ENCODE measurements at regions not wholly inside any gene's neighbourhood (a gene's known extent, or its start where the extent isn't known, plus 50 kb on each side); places are given as distances from the start of the nearest gene placed in this dataset.

DNA sequence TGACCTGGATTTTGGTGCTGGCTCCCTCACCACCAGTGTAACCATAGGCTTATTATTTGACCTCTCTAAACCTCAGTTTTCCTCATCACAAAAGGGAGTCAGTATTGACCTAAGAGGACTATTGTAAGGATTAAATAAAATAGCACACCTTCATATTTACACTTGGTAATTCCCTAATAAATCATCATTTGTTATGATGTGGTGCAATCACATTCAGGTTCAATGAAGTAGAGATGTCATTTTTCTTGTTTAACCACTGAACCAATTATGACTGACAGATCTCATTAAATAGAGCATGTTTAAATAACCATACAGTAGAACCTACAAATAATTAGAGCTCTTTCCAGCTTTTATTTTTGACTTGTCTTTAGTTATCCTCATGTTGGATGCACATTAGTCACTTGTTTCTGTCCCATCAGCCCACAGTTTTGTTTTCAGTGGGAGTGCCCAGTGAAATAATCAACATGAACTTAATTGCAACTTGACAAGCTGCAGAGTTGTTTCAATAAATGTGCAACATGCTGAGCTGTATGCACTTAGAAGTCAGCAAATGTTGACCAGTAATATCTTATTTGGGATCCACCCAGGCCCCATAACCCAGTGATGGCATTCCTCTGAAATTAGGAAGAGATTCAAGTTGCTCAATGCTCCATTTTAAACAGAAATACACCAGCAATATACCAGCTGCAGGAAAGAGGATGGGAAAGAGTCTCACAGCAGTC is 451.7 kb upstream of the MARCKS start:
- no peak for DNase-seq (ENCODE audit: low read depth in 2 of 2)

DNA sequence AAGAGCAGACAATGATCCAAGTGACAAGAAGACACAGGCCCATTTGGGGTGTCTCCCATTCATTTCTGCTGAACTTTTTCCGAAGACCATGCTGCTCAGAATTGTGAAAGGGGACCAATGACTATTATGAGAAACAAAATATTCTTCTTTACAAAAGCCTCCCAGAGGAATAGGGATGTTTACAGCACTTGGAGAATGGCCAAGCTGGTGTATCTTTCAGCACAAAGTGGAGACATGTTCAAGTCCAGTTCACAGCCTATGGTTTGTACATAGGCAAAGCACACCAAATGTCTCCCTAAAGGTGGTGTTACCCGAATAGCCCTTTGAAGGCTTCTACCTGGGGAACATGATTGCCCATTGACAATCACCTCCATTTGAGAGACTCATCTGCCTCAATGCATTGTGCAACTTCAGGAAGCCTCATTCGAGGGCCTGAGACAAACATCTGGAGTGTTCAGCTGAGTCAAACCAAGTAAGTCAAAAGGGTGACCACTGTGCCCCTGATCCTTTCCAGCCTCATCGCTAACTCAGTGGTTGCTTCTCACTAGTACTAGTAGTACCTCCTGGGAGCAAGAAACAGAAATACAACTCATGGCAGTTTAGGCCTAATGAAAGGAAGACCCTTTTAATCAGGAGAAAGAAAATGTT is 451.0 kb upstream of the MARCKS start:
- no peak for DNase-seq (ENCODE audit: low read depth in 2 of 2)

DNA sequence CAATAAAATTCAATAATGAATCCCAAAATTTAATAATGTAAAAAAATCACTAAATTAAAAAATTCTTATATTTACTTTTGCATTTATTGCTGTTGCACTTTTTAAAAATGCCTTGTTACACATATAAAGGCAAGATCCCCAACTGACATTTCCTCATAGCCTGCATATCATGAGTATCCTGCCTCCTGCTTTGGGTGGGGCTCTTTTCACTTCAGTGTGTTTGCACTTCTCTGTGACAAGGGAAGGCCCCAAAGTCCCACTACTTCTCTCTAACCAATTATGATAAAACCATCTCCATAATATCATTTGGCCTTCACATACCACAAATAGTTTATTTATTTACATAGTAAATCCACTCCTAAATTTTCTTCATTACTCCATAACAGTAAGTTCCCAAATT is 446.1 kb upstream of the MARCKS start:
- DNase-seq (ENCODE audit: low read depth in 2 of 2), result no peak

DNA sequence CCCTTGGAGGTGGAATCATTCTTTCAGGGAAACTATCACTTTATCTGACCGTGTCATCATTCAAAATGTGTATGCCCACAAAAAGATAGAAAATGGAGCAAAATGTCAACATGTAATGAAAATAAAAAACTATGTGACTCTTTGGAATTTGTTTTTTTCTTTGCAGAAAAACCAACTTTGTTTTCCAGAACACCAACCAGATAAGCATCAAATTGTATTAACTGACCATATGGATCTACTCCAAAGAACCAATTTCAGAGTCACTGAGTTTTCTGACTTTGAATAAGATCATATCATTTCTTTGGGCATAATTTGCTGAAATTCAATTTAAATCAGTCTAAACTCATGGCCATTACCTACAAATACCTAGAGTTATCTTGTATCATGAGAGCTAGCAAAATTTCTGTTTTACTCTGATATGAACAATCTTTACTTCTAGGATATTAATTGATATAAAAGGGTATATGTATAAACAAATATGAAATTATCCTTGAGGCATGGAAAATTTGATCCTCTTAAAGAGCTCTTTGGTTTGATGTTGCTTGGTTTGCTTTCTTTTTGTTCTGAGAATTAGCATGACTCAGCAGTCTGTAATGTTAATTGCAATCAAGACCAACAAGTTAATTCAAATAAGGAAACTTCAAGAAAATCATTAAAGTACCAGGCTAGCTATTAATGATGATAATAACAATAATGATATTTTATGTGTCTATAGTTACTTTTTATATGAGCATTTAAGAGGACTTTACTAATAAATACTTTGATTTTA is 444.4 kb upstream of the MARCKS start:
- DNase-seq (ENCODE audit: low read depth in 2 of 2), result no peak

DNA sequence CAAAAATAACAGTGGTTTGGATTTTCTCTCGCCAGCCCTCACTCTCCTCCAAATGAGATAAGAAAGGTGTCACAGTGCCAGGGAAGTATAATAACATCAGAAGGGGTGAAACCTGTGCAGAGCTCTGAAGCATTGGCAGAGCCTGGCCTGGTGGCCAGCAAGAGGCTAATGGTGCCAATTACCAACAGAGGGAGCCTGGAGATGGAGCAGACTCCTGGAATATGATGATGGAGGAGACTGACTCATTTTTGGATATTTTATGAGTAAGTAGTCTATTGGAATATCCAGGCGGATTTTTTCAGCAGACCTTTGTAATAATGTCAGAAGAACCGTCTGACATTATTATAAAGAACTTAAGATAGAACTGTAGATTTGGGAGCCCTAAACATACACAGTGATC is 442.6 kb upstream of the MARCKS start:
- no peak for DNase-seq (ENCODE audit: low read depth in 2 of 2)

DNA sequence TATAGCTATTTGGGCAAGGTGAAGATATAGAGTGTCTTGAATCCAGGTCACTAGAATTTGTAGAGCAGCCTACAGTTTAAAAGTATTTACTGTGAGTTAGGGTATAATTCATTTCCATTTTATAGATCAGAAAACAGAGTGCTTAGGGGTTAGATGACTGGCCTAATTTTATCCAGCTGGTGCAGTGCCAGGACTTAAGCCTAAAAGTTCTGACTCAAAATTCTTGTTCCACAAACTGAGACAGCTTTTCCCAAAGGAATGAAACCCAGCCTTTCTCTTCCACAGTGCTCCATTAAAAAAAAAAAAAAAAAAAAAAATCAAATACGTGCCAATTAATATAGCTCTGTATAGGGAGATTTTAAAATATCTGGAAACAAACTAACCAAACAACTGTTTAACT is 441.0 kb upstream of the MARCKS start:
- DNase-seq (ENCODE audit: low read depth in 2 of 2), result no peak

DNA sequence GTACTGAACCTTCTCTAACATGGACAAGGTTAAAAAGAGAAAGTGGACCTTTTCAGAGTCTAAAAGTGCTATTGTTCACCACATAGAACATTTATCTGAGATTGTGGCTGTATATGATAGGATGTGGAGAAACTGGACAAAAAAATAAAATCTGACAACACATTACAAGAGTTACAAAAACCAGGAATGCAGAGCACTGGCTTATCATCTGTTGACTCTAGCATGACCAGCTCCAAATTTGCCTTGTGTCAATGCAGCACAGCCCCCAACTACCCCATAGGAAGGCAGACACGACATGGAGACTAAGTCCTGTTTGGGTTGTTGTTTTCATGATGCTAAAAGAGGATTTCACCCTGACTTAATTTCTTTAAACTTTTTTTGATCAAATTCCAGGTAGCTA is 436.9 kb upstream of the MARCKS start:
- no peak for DNase-seq (ENCODE audit: low read depth in 2 of 2)

DNA sequence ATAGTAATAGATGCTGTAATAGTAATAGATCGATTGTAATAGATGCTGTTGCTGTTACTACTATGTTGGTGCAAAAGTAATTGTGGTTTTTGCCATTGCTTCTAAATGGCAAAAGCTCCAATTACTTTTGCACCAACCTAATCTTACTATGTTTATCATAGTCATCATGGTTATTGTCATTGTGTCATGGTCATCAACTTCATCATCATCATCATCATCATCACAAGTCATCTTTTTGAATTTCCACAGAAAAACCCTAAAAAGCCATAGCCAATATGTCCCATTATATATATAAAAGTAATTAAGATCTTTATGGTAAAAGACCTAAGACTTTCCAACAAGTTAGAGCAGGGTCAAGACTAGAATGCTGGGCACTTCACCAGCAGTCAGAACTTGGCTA is 435.1 kb upstream of the MARCKS start:
- DNase-seq (ENCODE audit: low read depth in 2 of 2), result no peak

DNA sequence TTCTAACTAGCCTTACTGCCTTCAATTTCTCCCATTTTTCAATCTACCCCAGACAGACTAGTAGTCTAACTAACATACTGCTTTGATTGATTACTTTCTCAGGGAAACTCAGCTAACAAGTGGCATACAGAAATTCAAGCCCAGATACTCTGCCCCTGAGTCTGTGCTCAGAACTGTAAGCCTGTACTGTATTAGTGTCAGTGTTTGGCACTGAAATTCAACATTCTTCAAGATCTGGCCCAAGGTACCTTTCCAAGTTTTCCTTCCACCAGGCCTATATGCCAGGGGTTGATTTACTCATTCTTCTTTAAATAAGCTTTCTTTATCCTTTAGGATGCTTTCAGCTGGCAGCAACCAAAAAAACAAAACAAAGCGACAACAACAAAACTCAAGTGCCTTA is 433.2 kb upstream of the MARCKS start:
- no peak for DNase-seq (ENCODE audit: low read depth in 2 of 2)

DNA sequence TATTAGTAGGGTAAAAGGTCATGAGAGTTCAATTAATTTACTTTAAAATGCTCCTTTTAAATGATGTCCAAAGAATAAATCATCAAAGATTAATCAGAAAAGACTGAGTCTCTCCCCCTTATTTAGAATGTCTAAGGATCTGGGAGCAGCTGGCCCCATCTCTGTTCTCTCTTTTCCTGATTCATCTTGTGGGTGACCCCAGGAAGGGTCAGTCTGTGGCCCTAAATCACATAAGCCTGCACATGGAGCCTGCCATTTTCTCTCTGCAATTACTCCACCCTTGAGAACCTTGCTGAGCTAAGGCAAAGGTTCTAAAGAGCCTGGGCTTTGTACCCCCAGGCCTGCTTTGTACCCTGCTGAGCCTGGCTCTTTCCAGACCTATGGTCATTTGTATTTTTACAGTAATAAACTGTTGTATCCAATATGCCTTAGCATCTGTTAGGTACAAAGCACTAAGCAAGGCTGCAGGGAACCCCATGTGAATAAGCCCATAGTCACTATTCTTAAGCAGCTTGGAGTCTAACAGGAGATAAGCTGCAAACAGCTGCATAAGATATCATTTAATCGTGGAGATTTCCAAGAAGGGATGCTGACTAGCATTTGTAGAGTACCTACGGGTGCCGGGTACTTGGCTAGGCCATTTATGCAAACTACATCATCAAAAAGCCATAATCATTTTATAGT is 431.0 kb upstream of the MARCKS start:
- DNase-seq (ENCODE audit: low read depth in 2 of 2), result no peak

DNA sequence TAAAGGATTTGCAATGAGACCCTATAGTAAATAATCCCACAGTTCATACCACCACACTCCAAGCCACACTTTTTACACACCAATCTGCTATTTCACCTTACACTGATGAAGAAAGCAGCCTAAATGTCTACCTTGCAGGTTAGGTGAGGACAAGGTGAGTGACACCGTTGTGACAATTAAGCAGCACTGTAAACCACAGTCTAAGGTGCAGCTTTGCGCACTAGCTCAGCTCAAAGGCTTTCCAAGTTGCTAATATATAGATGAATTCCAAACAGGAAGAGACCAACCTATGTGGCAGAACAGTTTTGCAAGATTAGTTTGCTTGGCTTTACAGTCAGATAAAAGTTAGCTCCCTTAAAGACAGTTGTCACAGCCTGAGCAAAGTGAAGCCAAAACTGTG is 429.5 kb upstream of the MARCKS start:
- no peak for DNase-seq (ENCODE audit: low read depth in 2 of 2)

DNA sequence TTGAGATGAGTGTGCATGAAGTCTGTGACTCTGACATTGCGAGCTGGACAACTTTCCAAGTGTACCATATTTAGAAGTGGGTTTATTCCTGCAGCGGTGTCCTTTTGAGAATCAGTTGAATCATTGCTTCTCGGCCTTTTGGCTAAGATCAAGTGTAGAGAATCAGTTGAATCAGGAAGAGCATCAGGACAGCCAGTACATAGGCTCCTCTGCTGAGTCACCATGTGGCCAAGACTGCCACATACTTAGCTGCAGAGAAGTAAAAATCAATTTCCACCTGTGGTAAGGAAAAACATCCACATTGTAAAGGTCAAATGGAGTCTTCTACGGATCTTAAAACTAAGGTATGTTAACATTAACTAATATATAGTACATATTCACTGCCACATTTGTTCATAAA is 428.4 kb upstream of the MARCKS start:
- DNase-seq (ENCODE audit: low read depth in 2 of 2), result no peak

DNA sequence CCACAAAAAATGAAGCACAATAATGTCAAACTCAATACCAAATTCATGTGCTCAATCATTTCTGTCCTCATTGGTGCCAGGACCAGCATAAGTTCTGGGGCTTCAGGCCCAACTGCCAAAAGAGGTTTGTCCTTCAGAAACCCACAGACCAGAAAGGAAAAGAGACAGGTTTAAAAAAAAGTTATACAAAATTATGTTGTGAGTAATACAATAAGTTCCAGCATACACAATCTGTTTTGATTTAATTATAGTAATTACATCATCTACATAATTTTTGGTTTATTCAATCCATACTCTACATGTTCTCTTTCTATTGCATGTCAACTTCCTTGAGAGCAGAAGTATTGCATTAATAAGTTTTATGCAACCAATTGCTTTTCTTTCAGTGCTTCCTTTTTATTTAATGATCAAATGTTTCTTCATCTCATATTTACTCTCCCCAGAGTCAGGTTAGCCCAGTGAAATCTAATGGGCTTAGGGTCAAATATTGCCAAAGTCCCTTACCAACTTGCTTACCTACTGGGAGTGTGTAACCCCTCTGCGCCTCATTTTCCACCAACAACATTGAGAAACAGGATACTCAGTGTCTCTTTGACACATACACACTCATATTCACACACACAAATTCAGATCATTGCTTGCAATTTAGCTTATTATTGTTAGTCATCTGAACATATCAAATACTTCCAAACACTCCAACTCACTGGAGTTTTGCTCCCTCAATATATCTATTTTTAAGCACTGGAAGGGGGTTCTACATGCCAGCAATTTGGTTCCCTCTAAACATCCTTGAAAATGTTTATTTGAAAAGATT is 424.4 kb upstream of the MARCKS start:
- no peak for DNase-seq (ENCODE audit: low read depth in 2 of 2)

DNA sequence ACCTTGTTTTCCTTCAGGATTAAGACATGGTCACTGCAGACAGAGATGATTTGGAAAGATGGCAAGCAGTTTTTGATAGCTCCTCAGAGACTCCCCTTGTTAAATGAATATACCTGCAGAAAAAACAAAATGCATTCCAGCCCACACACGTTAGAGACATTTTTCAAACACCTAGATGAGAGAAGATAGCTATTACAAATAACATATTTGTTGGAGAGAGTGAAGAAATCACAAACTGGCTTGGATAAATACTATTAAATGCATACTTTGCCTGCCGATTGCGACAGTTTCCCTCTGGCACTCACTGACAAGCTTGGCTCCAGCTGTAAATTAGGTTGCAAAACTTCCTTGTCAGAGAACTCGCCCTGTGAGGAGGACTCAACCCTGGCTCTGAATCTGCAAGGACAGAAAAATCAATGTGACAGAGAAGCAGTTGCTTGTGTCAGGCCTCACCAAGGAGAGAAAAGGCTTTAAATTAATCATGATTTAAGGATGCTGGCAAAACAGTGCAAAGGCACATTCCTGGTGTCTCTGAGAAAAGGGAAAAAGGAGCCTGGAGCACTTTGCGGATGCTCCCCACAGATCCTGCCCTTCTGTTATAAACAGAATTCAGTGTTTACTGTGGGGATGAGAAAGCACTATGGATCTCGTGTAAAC is 423.7 kb upstream of the MARCKS start:
- no peak for DNase-seq (ENCODE audit: low read depth in 2 of 2)

DNA sequence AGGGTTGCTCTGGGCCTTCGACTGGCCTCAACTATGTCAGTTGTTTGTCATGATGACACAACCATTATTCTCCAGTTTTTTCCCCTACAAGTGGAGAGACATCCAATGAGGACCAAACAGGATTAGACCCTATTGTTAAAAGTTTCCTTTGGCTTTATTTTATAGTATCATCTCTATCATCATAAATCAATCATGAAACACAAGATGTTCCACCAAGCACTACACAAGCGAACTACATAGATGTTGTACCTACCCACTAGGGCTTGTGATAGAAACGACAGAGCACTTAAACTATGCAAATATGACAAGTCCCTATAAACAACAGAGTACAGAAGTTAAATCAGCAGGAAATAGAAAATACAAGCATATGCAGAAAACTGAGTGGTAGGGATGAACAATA is 422.5 kb upstream of the MARCKS start:
- no peak for DNase-seq (ENCODE audit: low read depth in 2 of 2)

DNA sequence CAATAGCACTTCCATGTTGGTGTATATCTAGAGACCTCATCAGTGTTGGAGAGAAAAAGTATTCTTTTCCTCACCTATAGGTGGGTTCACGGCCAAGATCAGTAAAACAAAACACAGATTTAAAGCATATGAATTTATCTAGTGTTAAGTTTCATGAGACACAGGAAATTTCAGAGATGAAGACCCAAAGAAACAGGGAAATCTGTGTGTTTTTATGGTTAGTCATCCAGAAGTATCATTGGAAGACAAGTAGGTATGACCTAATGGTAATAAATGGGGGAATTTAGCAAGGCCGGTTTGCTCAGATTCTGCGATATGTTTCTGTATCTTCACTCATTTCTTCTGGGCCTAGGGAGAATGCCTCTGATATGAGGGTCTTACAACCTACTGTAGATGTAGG is 419.6 kb upstream of the MARCKS start:
- no peak for DNase-seq (ENCODE audit: low read depth in 2 of 2)

DNA sequence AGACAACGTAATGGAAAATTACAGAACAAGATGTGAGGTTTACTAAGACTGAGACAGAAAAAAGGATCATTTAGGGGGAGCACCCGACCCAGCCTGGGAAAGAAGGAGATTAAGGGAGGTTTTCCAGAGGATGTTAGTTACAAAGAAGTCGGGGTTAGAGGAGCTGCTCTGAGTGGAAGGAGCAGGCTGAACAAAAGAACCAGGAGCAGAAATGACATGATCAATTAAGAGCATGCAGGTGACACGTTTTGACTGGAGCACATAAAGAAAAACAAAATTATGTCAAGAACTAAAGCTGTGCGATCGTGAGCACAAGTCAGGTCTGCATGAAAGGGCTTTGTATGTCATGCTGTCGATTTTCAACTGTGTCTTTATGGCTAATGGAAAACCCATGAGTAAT is 417.3 kb upstream of the MARCKS start:
- DNase-seq (ENCODE audit: low read depth in 2 of 2), result no peak

DNA sequence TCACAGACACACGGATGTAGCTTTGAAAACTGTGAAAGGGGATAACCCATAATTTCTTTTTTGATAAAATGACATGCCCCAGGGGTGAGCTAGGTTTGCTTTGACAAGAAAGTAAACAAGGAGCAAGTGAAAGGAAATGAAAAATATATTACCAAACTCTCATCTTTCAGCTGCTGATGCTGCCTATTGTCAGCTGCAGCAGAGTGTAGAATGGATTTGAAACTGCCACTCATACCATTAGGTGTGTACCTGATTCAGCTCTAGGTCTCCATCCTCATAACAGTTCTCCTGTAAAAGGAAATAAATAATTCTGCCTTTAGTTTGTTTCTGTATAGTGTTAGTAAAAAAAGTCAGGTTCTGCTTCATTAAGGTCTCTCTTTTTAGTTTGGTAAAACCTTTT is 415.1 kb upstream of the MARCKS start:
- no peak for DNase-seq (ENCODE audit: low read depth in 2 of 2)

DNA sequence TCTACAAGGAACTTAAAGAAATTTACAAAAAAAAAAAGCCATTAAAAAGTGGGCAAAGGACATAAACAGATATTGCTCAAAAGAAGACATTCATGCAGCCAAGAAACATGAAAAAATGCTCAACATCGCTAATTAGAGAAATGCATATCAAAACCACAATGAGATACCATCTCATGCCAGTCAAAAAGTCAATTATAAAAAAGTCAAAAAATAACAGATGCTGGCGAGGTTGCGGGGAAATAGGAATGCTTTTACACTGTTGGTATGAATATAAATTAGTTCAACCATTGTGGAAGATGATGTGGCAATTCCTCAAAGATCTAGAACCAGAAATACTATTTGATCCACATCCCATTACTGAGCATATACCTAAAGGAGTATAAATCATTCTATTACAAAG is 411.9 kb upstream of the MARCKS start:
- no peak for DNase-seq (ENCODE audit: low read depth in 2 of 2)

DNA sequence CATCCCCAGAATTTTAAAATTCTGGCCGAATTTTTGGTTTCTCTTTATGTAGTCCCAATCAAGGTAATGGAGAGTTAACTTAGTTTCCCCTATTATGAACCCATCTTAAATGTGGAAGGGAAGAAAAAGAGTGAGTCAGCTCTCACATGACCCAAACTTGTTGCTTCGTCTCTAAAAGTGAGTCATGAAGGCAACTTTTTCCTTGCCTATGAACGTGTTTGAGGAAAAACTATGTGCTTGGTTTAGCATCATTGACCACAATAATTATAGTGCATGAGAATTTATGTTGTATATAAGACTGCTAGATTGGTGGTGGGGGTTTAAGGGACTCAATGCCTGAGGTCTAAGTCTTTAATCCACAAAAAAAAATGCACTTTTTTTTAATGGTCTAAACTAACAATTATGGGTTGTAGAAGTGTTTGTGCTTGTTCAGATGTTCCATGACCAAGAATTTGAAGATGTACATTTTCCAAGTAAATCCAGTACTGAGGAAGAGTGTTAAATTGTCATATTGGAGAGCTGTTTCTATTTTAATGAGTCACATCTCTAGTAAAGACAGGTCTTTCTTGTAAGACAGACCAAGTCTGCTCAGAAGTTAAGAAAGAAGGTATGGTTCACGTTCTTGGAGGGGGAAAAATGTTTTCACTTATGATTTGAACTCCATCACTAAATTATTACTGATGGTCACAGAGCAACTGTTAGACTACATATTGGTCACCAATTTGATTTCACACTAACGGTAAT is 409.9 kb upstream of the MARCKS start:
- DNase-seq (ENCODE audit: low read depth in 2 of 2), result no peak

Measured in stimulated activated CD8-positive, alpha-beta memory T cell treated with anti-CD3 and anti-CD28 coated beads, Interleukin-15, amount 100 ng/mL, for 48 hours (primary cell).